Astrocyte (in vitro differentiated cells and primary cell): ENCODE measurements at regions not wholly inside any gene's neighbourhood (a gene's known extent, or its start where the extent isn't known, plus 50 kb on each side); places are given as distances from the start of the nearest gene placed in this dataset.
A peak's percentile ranks its signal among the peaks of the same experiment; 100 is the strongest.

Experiments used
- DNase-seq: peaks from one replicate; pipeline ENCODE4 v3.0.0-alpha.2; 2010; ENCODE audit warnings: low read depth
- FAIRE-seq: peaks from 2 replicates; lab custom pipeline; 2011; peaks lifted over from hg19 to GRCh38; lab: Jason Lieb, UNC
- H2AFZ ChIP-seq: 2 replicates; pipeline ENCODE4 v1.6.0; 2012; ENCODE audit warnings: low read depth, low read length, inconsistent platforms
- H3K27ac ChIP-seq: 2 replicates; pipeline ENCODE4 v1.5.1; 2011; ENCODE audit warnings: low read depth, low read length, inconsistent platforms
- H3K27me3 ChIP-seq: 2 replicates; pipeline ENCODE4 v1.6.0; 2011; ENCODE audit warnings: low read length, inconsistent platforms; ENCODE audit not compliant: insufficient read depth
- H3K36me3 ChIP-seq: 2 replicates; pipeline ENCODE4 v1.5.1; 2011; ENCODE audit warnings: low read length, inconsistent platforms; ENCODE audit not compliant: insufficient read depth
- H3K4me1 ChIP-seq: 2 replicates; pipeline ENCODE4 v1.5.1; 2011; ENCODE audit warnings: low read length, inconsistent platforms; ENCODE audit not compliant: insufficient read depth
- H3K4me2 ChIP-seq: 2 replicates; pipeline ENCODE4 v1.6.0; 2012; ENCODE audit warnings: low read length, inconsistent platforms
- H3K4me3 ChIP-seq: 2 replicates; pipeline ENCODE4 v1.5.1; 2011; ENCODE audit warnings: low read depth, mild to moderate bottlenecking, low read length, inconsistent platforms; ENCODE audit not compliant: insufficient read depth
- H3K79me2 ChIP-seq: 2 replicates; pipeline ENCODE4 v1.6.0; 2012; ENCODE audit warnings: mild to moderate bottlenecking, low read length, inconsistent platforms; ENCODE audit not compliant: insufficient read depth
- H3K9ac ChIP-seq: 2 replicates; pipeline ENCODE4 v1.6.0; 2012; ENCODE audit warnings: mild to moderate bottlenecking, low read length, inconsistent platforms
- H3K9me3 ChIP-seq: 2 replicates; pipeline ENCODE4 v1.5.1; 2012; ENCODE audit warnings: low read depth, mild to moderate bottlenecking, low read length, inconsistent platforms; ENCODE audit not compliant: insufficient read depth
- H4K20me1 ChIP-seq: 2 replicates; pipeline ENCODE4 v1.6.0; 2012; ENCODE audit warnings: low read length, inconsistent platforms; ENCODE audit not compliant: insufficient read depth
- H3K27ac Mint-ChIP-seq: one replicate; pipeline ENCODE4 v1.8.0; 2021; ENCODE audit warnings: mild to moderate bottlenecking, mixed read lengths; ENCODE audit not compliant: unreplicated experiment
- H3K27me3 Mint-ChIP-seq: one replicate; pipeline ENCODE4 v1.8.0; 2021; ENCODE audit warnings: low read depth, mixed read lengths; ENCODE audit not compliant: unreplicated experiment
- H3K36me3 Mint-ChIP-seq: one replicate; pipeline ENCODE4 v1.8.0; 2021; ENCODE audit warnings: low read depth, mixed read lengths; ENCODE audit not compliant: unreplicated experiment
- H3K4me1 Mint-ChIP-seq: one replicate; pipeline ENCODE4 v1.8.0; 2021; ENCODE audit warnings: low read depth, mixed read lengths; ENCODE audit not compliant: unreplicated experiment
- H3K4me3 Mint-ChIP-seq: one replicate; pipeline ENCODE4 v1.8.0; 2021; ENCODE audit warnings: mild to moderate bottlenecking, moderate library complexity, mixed read lengths; ENCODE audit not compliant: unreplicated experiment
- H3K9me3 Mint-ChIP-seq: one replicate; pipeline ENCODE4 v1.8.0; 2021; ENCODE audit warnings: mild to moderate bottlenecking, mixed read lengths; ENCODE audit not compliant: unreplicated experiment
- CTCF ChIP-seq: IDR thresholded peaks from 2 replicates; pipeline ENCODE4 v1.5.1; 2011; ENCODE audit warnings: low read depth, mild to moderate bottlenecking, inconsistent platforms, low read length, moderate library complexity; ENCODE audit not compliant: insufficient read depth
- EZH2 ChIP-seq: IDR thresholded peaks from 2 replicates; pipeline ENCODE4 v1.6.1; 2012; ENCODE audit warnings: mild to moderate bottlenecking, low read length, inconsistent platforms; ENCODE audit not compliant: insufficient read depth

- Histone ChIP-seq H2AFZ (no peak overlapping the region), H3K4me1 (no peaks in the 10 kb centered on the region), H3K27ac (no peak overlapping the region), H3K4me3 (no peak overlapping the region), H3K79me2 (no peaks in the 10 kb centered on the region), H3K9me3 (no peaks in the 10 kb centered on the region), H3K9ac (no peak overlapping the region), H3K36me3 (no peaks in the 10 kb centered on the region), H3K4me2 (no peak overlapping the region), H4K20me1 (no peaks in the 10 kb centered on the region), H3K27me3 (no peaks in the 10 kb centered on the region)
- FAIRE-seq: no peak
- Mint-ChIP-seq H3K9me3 (peaks cover 6% of the 10 kb centered on the region), H3K27me3 (peaks cover 24% of the 10 kb centered on the region), H3K4me1 (peaks cover 10% of the 10 kb centered on the region), H3K27ac (no peak overlapping the region), H3K36me3 (peaks cover 2% of the 10 kb centered on the region), H3K4me3 (no peak overlapping the region)
- peak; percentile 20 for DNase-seq
- no peak for TF ChIP-seq EZH2
- TF ChIP-seq CTCF: no peak
Measured at GRCh38 chr20:40493071-40493470, 196.0 kb downstream of the MAFB start.

GRCh38 chr20:40491009-40491590 is 197.9 kb downstream of the MAFB start:
- Mint-ChIP-seq H3K27me3 (peaks cover 24% of the 10 kb centered on the region), H3K4me3 (no peak overlapping the region), H3K27ac (no peak overlapping the region), H3K36me3 (peaks cover 2% of the 10 kb centered on the region), H3K9me3 (peaks cover 6% of the 10 kb centered on the region), H3K4me1 (peaks cover 7% of the 10 kb centered on the region)
- Histone ChIP-seq H3K9ac (no peak overlapping the region), H3K4me3 (no peak overlapping the region), H3K27ac (no peak overlapping the region), H2AFZ (no peak overlapping the region), H3K4me2 (no peak overlapping the region), H3K79me2 (no peaks in the 10 kb centered on the region), H3K36me3 (no peaks in the 10 kb centered on the region), H4K20me1 (no peaks in the 10 kb centered on the region), H3K27me3 (no peaks in the 10 kb centered on the region), H3K4me1 (no peaks in the 10 kb centered on the region), H3K9me3 (no peaks in the 10 kb centered on the region)
- FAIRE-seq (no peak), DNase-seq (no peak)
- TF ChIP-seq EZH2: no peak
- no peak for TF ChIP-seq CTCF

GRCh38 chr20:40489886-40490285 is 199.2 kb downstream of the MAFB start:
- H3K36me3 Mint-ChIP-seq: peaks cover 2% of the 10 kb centered on the region
- no peaks in the 10 kb centered on the region for H3K79me2 ChIP-seq
- H3K36me3 ChIP-seq: no peaks in the 10 kb centered on the region
- H3K27ac Mint-ChIP-seq: peak overlapping the region; percentile 78
- peaks cover 4% of the 10 kb centered on the region for H3K9me3 Mint-ChIP-seq
- H3K4me2 ChIP-seq: no peak overlapping the region
- DNase-seq (peak; percentile 46), FAIRE-seq (peak; percentile 49)
- H3K27me3 Mint-ChIP-seq: peaks cover 22% of the 10 kb centered on the region
- no peaks in the 10 kb centered on the region for H3K27me3 ChIP-seq
- no peaks in the 10 kb centered on the region for H4K20me1 ChIP-seq
- no peak overlapping the region for H3K4me3 Mint-ChIP-seq
- no peak overlapping the region for H3K27ac ChIP-seq
- H3K9me3 ChIP-seq: no peaks in the 10 kb centered on the region
- no peak overlapping the region for H2AFZ ChIP-seq
- no peak overlapping the region for H3K9ac ChIP-seq
- H3K4me3 ChIP-seq: no peak overlapping the region
- H3K4me1 Mint-ChIP-seq: peaks cover 7% of the 10 kb centered on the region
- no peaks in the 10 kb centered on the region for H3K4me1 ChIP-seq
- TF ChIP-seq CTCF (no peak), EZH2 (no peak)
